ENCODE measurements at regions not wholly inside any gene's neighbourhood (a gene's known extent, or its start where the extent isn't known, plus 50 kb on each side); places are given as distances from the start of the nearest gene placed in this dataset.

DNA sequence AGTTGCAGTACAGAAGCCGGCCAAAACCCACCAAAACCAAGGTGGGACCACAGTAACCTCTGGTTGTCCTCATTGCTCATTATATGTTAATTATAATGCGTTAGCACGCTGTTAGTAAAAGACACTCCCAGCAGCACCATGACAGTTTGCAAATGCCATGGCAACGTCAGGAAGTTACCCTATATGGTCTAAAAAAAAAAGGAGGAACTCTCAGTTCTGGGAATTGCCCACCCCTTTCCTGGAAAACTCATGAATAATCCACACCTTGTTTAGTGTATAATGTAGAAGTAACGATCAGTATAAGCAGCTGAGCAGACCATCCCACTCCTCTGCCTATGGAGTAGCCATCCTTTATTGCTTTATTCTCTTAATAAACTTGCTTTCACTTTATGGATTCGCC is 148.6 kb upstream of the EXOC2 start:
- no peak for DNase-seq (ENCODE audit: low spot score)
- Histone ChIP-seq H3K4me3 (no peak overlapping the region), H2AFZ (no peak overlapping the region), H3K4me2 (no peak overlapping the region), H3K36me3 (replicated peaks; ENCODE audit: insufficient read depth, low read depth) (no peaks in the 10 kb centered on the region), H3K9me3 (ENCODE audit: low read depth) (no peaks in the 10 kb centered on the region), H3K27me3 (no peaks in the 10 kb centered on the region), H3K79me2 (no peaks in the 10 kb centered on the region), H3K4me1 (ENCODE audit: insufficient read depth) (peaks cover 7% of the 10 kb centered on the region), H4K20me1 (ENCODE audit: insufficient read depth, poor library complexity, severe bottlenecking) (no peaks in the 10 kb centered on the region), H3K9me2 (replicated peaks; ENCODE audit: insufficient read depth) (no peaks in the 10 kb centered on the region), H3K27ac (no peak overlapping the region)
- 89% methylated on average over 6 of the region's 6 CpGs for WGBS (ENCODE audit: low lambda C conversion rate, missing lambda C conversion rate)
- no peak for TF ChIP-seq EZH2 (IDR thresholded peaks at IDR 0.05; ENCODE audit: borderline replicate concordance)
- TF ChIP-seq, protein P1, sequence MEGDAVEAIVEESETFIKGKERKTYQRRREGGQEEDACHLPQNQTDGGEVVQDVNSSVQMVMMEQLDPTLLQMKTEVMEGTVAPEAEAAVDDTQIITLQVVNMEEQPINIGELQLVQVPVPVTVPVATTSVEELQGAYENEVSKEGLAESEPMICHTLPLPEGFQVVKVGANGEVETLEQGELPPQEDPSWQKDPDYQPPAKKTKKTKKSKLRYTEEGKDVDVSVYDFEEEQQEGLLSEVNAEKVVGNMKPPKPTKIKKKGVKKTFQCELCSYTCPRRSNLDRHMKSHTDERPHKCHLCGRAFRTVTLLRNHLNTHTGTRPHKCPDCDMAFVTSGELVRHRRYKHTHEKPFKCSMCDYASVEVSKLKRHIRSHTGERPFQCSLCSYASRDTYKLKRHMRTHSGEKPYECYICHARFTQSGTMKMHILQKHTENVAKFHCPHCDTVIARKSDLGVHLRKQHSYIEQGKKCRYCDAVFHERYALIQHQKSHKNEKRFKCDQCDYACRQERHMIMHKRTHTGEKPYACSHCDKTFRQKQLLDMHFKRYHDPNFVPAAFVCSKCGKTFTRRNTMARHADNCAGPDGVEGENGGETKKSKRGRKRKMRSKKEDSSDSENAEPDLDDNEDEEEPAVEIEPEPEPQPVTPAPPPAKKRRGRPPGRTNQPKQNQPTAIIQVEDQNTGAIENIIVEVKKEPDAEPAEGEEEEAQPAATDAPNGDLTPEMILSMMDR (IDR thresholded peaks at IDR 0.05; ENCODE audit: poor library complexity) = no peak
- no peak for TF ChIP-seq EZH2phosphoT487 (IDR thresholded peaks at IDR 0.05; ENCODE audit: low read depth, severe bottlenecking, unreplicated experiment)

GRCh38 chr6:839201-839600 is 146.3 kb upstream of the EXOC2 start:
- peaks cover 28% of the 10 kb centered on the region for H3K4me1 ChIP-seq (ENCODE audit: insufficient read depth)
- H2AFZ ChIP-seq = no peak overlapping the region
- no peaks in the 10 kb centered on the region for H3K9me3 ChIP-seq (ENCODE audit: low read depth)
- no peak for TF ChIP-seq EZH2 (IDR thresholded peaks at IDR 0.05; ENCODE audit: borderline replicate concordance)
- TF ChIP-seq, protein P1 (IDR thresholded peaks at IDR 0.05; ENCODE audit: poor library complexity) = no peak
- no peak for TF ChIP-seq EZH2phosphoT487 (IDR thresholded peaks at IDR 0.05; ENCODE audit: low read depth, severe bottlenecking, unreplicated experiment)
- no peaks in the 10 kb centered on the region for H3K79me2 ChIP-seq
- H4K20me1 ChIP-seq (ENCODE audit: insufficient read depth, poor library complexity, severe bottlenecking) = no peaks in the 10 kb centered on the region
- no peak overlapping the region for H3K27ac ChIP-seq
- H3K27me3 ChIP-seq = no peaks in the 10 kb centered on the region
- H3K9me2 ChIP-seq (replicated peaks; ENCODE audit: insufficient read depth) = no peaks in the 10 kb centered on the region
- no peak overlapping the region for H3K4me3 ChIP-seq
- no peaks in the 10 kb centered on the region for H3K36me3 ChIP-seq (replicated peaks; ENCODE audit: insufficient read depth, low read depth)
- DNase-seq (ENCODE audit: low spot score) = no peak
- 97% methylated on average over 2 of the region's 2 CpGs for WGBS (ENCODE audit: low lambda C conversion rate, missing lambda C conversion rate)
- H3K4me2 ChIP-seq = no peak overlapping the region

GRCh38 chr6:837380-837779 is 144.4 kb upstream of the EXOC2 start:
- no peaks in the 10 kb centered on the region for H3K9me2 ChIP-seq (replicated peaks; ENCODE audit: insufficient read depth)
- no peaks in the 10 kb centered on the region for H3K36me3 ChIP-seq (replicated peaks; ENCODE audit: insufficient read depth, low read depth)
- no peaks in the 10 kb centered on the region for H4K20me1 ChIP-seq (ENCODE audit: insufficient read depth, poor library complexity, severe bottlenecking)
- peak overlapping the region; percentile 73 for H3K27ac ChIP-seq
- H3K4me3 ChIP-seq = no peak overlapping the region
- no peak overlapping the region for H3K4me2 ChIP-seq
- H3K27me3 ChIP-seq = no peaks in the 10 kb centered on the region
- 43% methylated on average over 4 of the region's 4 CpGs for WGBS (ENCODE audit: low lambda C conversion rate, missing lambda C conversion rate)
- no peak for TF ChIP-seq EZH2 (IDR thresholded peaks at IDR 0.05; ENCODE audit: borderline replicate concordance)
- no peak for TF ChIP-seq EZH2phosphoT487 (IDR thresholded peaks at IDR 0.05; ENCODE audit: low read depth, severe bottlenecking, unreplicated experiment)
- TF ChIP-seq, protein P1 (IDR thresholded peaks at IDR 0.05; ENCODE audit: poor library complexity) = no peak
- no peak overlapping the region for H2AFZ ChIP-seq
- H3K79me2 ChIP-seq = no peaks in the 10 kb centered on the region
- no peaks in the 10 kb centered on the region for H3K9me3 ChIP-seq (ENCODE audit: low read depth)
- no peak for DNase-seq (ENCODE audit: low spot score)
- H3K4me1 ChIP-seq (ENCODE audit: insufficient read depth) = peaks cover 28% of the 10 kb centered on the region

Data from hepatocyte (in vitro differentiated cells).